GM21423 (cell line): ENCODE measurements at regions not wholly inside any gene's neighbourhood (a gene's known extent, or its start where the extent isn't known, plus 50 kb on each side); places are given as distances from the start of the nearest gene placed in this dataset.
"Not testable (repeated sequence)": the region's sequence is repeated elsewhere in the genome, so short reads cannot be mapped to it uniquely, and the experiment has no call there.

Source experiments
- ATAC-seq: cut with Tn5 transposase; IDR thresholded peaks from one replicate; pipeline ENCODE4 v1.9.1; 2021; ENCODE audit warnings: mild to moderate bottlenecking, moderate library complexity; ENCODE audit not compliant: unreplicated experiment

- ATAC-seq: no peak
These were observed 2567.1 kb downstream of the PCDH9 start for GRCh38 chr13:64662887-64663593.

- ATAC-seq: no peak
These were observed 2581.8 kb downstream of the PCDH9 start for GRCh38 chr13:64648293-64648692.

GRCh38 chr13:64643066-64643465, 2587.1 kb downstream of the PCDH9 start:
- ATAC-seq: no peak

- ATAC-seq: no peak
These were observed 2590.1 kb downstream of the PCDH9 start for GRCh38 chr13:64640002-64640401.

GRCh38 chr13:64639206-64639605, 2590.9 kb downstream of the PCDH9 start:
- no peak for ATAC-seq

- ATAC-seq: no peak
These were observed 2596.2 kb downstream of the PCDH9 start for GRCh38 chr13:64633948-64634347.

GRCh38 chr13:64627654-64628053, 2602.5 kb downstream of the PCDH9 start:
- ATAC-seq: no peak

GRCh38 chr13:64626105-64626504, 2604.0 kb downstream of the PCDH9 start:
- no peak for ATAC-seq

- ATAC-seq: no peak
These were observed 2612.9 kb downstream of the PCDH9 start for GRCh38 chr13:64617231-64617630.

- no peak for ATAC-seq
These were observed 2638.2 kb downstream of the PCDH9 start for GRCh38 chr13:64591971-64592370.

GRCh38 chr13:64579331-64579730, 2650.8 kb downstream of the PCDH9 start:
- ATAC-seq: no peak

- no peak for ATAC-seq
These were observed 2661.4 kb downstream of the PCDH9 start for GRCh38 chr13:64568748-64569147.

GRCh38 chr13:64558031-64558430, 2672.1 kb downstream of the PCDH9 start:
- not testable (repeated sequence) for ATAC-seq

GRCh38 chr13:64556376-64556775, 2673.8 kb downstream of the PCDH9 start:
- no peak for ATAC-seq

- no peak for ATAC-seq
These were observed 2676.6 kb downstream of the PCDH9 start for GRCh38 chr13:64553411-64554129.

- ATAC-seq: no peak
These were observed 2678.4 kb downstream of the PCDH9 start for GRCh38 chr13:64551755-64552154.

GRCh38 chr13:64546371-64546770, 2683.8 kb downstream of the PCDH9 start:
- no peak for ATAC-seq

- no peak for ATAC-seq
These were observed 2689.2 kb downstream of the PCDH9 start for GRCh38 chr13:64540976-64541375.

GRCh38 chr13:64540468-64540867, 2689.7 kb downstream of the PCDH9 start:
- no peak for ATAC-seq

- ATAC-seq: no peak
These were observed 2691.4 kb downstream of the PCDH9 start for GRCh38 chr13:64538711-64539110.

- ATAC-seq: no peak
These were observed 2695.8 kb downstream of the PCDH9 start for GRCh38 chr13:64534302-64534701.

- ATAC-seq: no peak
These were observed 2698.7 kb downstream of the PCDH9 start for GRCh38 chr13:64531400-64531799.
